ENCODE measurements at regions not wholly inside any gene's neighbourhood (a gene's known extent, or its start where the extent isn't known, plus 50 kb on each side); places are given as distances from the start of the nearest gene placed in this dataset.
"Not testable (repeated sequence)": the region's sequence is repeated elsewhere in the genome, so short reads cannot be mapped to it uniquely, and the experiment has no call there.

- not testable (repeated sequence) for H3K36me3 Mint-ChIP-seq, H3K4me3 Mint-ChIP-seq, H3K27ac Mint-ChIP-seq, H3K4me1 Mint-ChIP-seq, H3K9me3 Mint-ChIP-seq, H3K27me3 Mint-ChIP-seq
Observed at GRCh38 chr7:9075774-9076173, 642.4 kb downstream of the NXPH1 start.

DNA sequence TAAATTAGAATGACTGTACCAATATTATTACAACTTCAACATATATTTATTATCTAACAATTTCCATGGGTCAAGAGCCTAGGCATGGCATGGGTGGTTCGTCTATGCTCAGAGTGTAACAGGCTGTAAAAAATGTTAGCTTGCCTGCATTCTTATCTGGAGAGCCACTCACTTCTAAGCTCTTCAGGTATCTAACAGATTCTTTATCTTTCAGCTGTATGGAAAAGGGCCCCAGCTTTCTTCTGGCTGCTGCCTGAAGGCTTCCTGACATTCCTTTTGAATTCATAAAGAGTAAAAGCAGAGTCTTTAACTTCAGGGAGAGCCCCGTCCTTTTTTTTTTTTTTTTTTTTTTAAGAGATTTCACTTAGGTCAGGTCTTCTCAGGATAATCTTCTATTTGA, 648.8 kb downstream of the NXPH1 start:
- Mint-ChIP-seq H3K27me3 (no peaks in the 10 kb centered on the region), H3K27ac (no peak overlapping the region), H3K4me3 (no peak overlapping the region), H3K4me1 (no peaks in the 10 kb centered on the region), H3K36me3 (no peaks in the 10 kb centered on the region), H3K9me3 (peaks cover 0 to 12% (median 0%) of the 10 kb centered on the region in 3 donors)

- Mint-ChIP-seq H3K27ac (no peak overlapping the region), H3K4me1 (no peaks in the 10 kb centered on the region), H3K9me3 (peaks cover 0 to 12% (median 0%) of the 10 kb centered on the region in 3 donors), H3K4me3 (no peak overlapping the region), H3K36me3 (no peaks in the 10 kb centered on the region), H3K27me3 (no peaks in the 10 kb centered on the region)
Observed at GRCh38 chr7:9083837-9084236, 650.4 kb downstream of the NXPH1 start.

DNA sequence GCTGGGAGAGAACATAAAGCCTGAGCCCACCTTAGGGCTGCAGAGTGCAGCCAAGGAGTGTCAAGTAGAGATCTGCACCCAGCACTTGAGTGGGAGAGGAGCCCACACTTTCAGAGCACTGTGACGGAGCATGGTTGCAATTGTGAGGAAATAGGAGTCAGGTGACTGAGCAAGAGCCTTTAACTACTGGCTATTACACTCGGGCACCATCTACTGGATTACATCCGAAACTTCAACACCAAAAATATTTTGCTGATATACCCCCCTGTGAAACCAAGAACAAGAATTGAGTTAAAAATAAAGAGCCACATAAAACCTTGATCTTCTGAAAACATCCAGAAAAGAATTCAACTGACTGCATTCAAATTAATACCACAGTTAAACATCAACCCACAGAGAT, 657.9 kb downstream of the NXPH1 start:
- H3K36me3 Mint-ChIP-seq: no peaks in the 10 kb centered on the region
- no peak overlapping the region for H3K4me3 Mint-ChIP-seq
- no peak overlapping the region for H3K27ac Mint-ChIP-seq
- H3K27me3 Mint-ChIP-seq: no peaks in the 10 kb centered on the region
- no peaks in the 10 kb centered on the region for H3K4me1 Mint-ChIP-seq
- H3K9me3 Mint-ChIP-seq: peaks cover 0 to 12% (median 3%) of the 10 kb centered on the region in 3 donors

DNA sequence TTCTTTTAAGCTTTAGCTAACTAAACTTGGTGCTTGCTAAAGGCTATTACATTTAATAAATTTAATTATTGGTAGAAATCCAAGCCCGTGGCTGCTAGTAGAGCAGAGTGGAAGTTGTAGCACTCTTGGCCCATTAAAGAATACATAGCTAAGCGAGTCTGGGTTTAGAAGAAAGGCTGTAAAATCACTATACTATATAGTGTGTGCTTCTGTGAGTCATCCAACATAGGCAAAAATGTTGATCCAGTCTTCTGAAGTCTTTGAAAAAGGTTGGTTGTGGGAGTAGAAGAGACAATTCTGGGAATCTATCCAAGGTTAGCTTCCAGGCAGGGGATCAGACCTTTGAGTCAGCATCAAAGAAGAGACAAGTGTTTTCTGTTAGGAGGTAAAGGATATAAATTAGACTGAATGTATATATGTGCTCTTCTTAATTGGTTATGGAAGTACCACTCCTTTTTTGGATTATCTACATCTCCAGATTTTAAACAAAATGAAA, 664.2 kb downstream of the NXPH1 start:
- Mint-ChIP-seq H3K4me3 (no peak overlapping the region), H3K9me3 (peaks cover 7 to 18% (median 9%) of the 10 kb centered on the region in 3 donors), H3K36me3 (no peaks in the 10 kb centered on the region), H3K27me3 (no peaks in the 10 kb centered on the region), H3K4me1 (peaks cover 0 to 2% (median 0%) of the 10 kb centered on the region in 3 donors), H3K27ac (no peak overlapping the region)

DNA sequence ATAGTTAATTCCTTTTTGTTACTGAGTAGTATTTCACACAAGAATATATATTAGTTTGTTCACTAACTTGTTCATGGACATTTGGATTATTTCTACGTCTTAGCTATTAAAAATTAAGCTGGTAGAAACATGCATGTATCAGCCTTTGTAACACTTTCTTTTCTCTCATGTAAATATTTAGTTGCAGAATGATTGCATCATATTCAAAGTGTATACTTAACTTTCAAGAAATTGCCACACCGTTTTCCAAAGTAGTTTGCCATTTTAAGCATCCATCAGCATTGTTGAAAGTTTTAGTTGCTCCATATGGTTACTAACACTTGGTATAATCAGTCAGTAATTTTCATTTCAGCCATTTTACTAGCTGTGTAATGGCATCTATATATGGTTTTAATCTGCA, 666.9 kb downstream of the NXPH1 start:
- no peaks in the 10 kb centered on the region for H3K27me3 Mint-ChIP-seq

GRCh38 chr7:9102846-9103245, 669.4 kb downstream of the NXPH1 start:
- Mint-ChIP-seq H3K4me1 (peaks cover 0 to 2% (median 0%) of the 10 kb centered on the region in 3 donors), H3K9me3 (peaks cover 3 to 4% (median 3%) of the 10 kb centered on the region in 3 donors)

More for the DNA sequence above, 666.9 kb downstream of the NXPH1 start:
- H3K36me3 Mint-ChIP-seq: no peaks in the 10 kb centered on the region
- H3K4me3 Mint-ChIP-seq: no peak overlapping the region
- H3K27ac Mint-ChIP-seq: no peak overlapping the region
- H3K9me3 Mint-ChIP-seq: peaks cover 5 to 9% (median 7%) of the 10 kb centered on the region in 3 donors
- H3K4me1 Mint-ChIP-seq: peaks cover 0 to 2% (median 0%) of the 10 kb centered on the region in 3 donors

DNA sequence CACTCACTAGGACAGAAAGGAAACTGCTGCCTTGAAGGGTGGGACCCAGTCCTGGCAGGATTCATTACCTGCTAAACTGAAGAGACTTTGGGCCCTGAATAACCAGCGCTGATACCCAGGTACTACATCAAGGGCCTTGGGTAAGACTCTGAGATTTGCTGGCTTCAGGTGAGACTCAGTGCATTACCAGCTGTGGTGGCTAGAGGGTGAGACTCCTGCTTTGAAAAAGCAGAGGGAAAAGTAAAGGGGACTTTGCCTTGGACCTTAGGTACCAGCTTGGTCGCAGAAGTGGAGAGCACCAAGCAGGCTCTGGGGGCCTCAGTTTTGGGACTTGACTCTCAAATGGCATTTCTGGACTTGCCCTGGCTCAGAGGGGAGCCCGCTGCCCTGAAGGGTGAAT, 673.3 kb downstream of the NXPH1 start:
- H3K27me3 Mint-ChIP-seq: no peaks in the 10 kb centered on the region
- H3K36me3 Mint-ChIP-seq: no peaks in the 10 kb centered on the region
- no peak overlapping the region for H3K4me3 Mint-ChIP-seq
- no peak overlapping the region for H3K27ac Mint-ChIP-seq
- peaks cover 2 to 14% (median 10%) of the 10 kb centered on the region in 3 donors for H3K9me3 Mint-ChIP-seq
- H3K4me1 Mint-ChIP-seq: no peaks in the 10 kb centered on the region

More at GRCh38 chr7:9102846-9103245, 669.4 kb downstream of the NXPH1 start:
- no peaks in the 10 kb centered on the region for H3K27me3 Mint-ChIP-seq
- H3K27ac Mint-ChIP-seq: no peak overlapping the region
- H3K36me3 Mint-ChIP-seq: no peaks in the 10 kb centered on the region
- no peak overlapping the region for H3K4me3 Mint-ChIP-seq

- Mint-ChIP-seq H3K4me1 (no peaks in the 10 kb centered on the region), H3K36me3 (no peaks in the 10 kb centered on the region)
Observed at GRCh38 chr7:9120331-9120730, 686.9 kb downstream of the NXPH1 start.

DNA sequence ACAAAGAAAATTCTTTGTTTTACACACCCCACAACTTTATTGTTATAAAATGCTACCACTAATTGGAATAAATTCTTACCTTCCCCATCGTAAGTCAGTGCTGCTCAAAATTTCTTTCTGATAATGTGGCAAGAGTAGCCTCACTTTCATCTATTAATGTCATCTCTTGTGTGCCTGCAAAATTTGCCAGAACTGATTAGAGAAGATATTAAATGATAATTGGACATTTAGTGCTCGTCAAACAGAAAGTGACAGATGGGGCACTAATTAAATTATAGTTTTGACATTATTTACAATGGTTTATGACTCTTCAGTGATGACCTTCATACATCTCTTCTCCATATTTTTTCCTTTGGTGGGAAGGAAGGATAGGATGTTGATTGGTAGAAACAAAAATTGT, 690.9 kb downstream of the NXPH1 start:
- no peaks in the 10 kb centered on the region for H3K36me3 Mint-ChIP-seq
- H3K27ac Mint-ChIP-seq: no peak overlapping the region
- H3K4me1 Mint-ChIP-seq: no peaks in the 10 kb centered on the region
- peaks cover 0 to 12% (median 7%) of the 10 kb centered on the region in 3 donors for H3K9me3 Mint-ChIP-seq
- no peaks in the 10 kb centered on the region for H3K27me3 Mint-ChIP-seq
- H3K4me3 Mint-ChIP-seq: no peak overlapping the region

More at GRCh38 chr7:9120331-9120730, 686.9 kb downstream of the NXPH1 start:
- no peaks in the 10 kb centered on the region for H3K27me3 Mint-ChIP-seq
- H3K4me3 Mint-ChIP-seq: no peak overlapping the region
- H3K27ac Mint-ChIP-seq: no peak overlapping the region
- H3K9me3 Mint-ChIP-seq: peaks cover 1 to 8% (median 5%) of the 10 kb centered on the region in 3 donors

- H3K9me3 Mint-ChIP-seq: peaks cover 0 to 16% (median 7%) of the 10 kb centered on the region in 3 donors
- H3K27ac Mint-ChIP-seq: no peak overlapping the region
- H3K4me1 Mint-ChIP-seq: no peaks in the 10 kb centered on the region
- H3K36me3 Mint-ChIP-seq: no peaks in the 10 kb centered on the region
- H3K27me3 Mint-ChIP-seq: no peaks in the 10 kb centered on the region
- no peak overlapping the region for H3K4me3 Mint-ChIP-seq
Observed at GRCh38 chr7:9125246-9125645, 691.8 kb downstream of the NXPH1 start.

DNA sequence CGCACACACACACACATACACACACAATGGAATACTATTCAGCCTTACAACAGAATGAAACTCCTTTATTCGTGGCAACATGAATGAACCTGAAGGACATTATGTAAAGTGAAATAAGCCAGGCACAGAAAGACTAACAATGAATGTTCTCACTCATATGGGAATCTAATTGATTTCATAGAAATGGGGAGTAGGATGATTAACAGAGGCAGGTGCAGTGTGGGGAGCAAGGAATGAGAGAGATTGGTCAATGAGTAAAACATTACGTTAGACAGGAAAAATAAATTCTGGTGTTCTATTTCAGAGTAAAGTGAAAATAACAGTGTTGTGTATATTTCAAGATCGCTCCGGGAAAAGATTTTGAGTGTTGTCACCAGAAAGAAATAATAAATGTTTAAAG, 694.5 kb downstream of the NXPH1 start:
- no peak overlapping the region for H3K27ac Mint-ChIP-seq

GRCh38 chr7:9148687-9149086, 715.3 kb downstream of the NXPH1 start:
- H3K27ac Mint-ChIP-seq: no peak overlapping the region
- no peak overlapping the region for H3K4me3 Mint-ChIP-seq
- H3K27me3 Mint-ChIP-seq: no peaks in the 10 kb centered on the region
- no peaks in the 10 kb centered on the region for H3K36me3 Mint-ChIP-seq
- peaks cover 0 to 2% (median 0%) of the 10 kb centered on the region in 3 donors for H3K9me3 Mint-ChIP-seq
- no peaks in the 10 kb centered on the region for H3K4me1 Mint-ChIP-seq

More for the DNA sequence above, 694.5 kb downstream of the NXPH1 start:
- Mint-ChIP-seq H3K4me1 (no peaks in the 10 kb centered on the region), H3K9me3 (peaks cover 0 to 30% (median 11%) of the 10 kb centered on the region in 3 donors), H3K4me3 (no peak overlapping the region), H3K27me3 (no peaks in the 10 kb centered on the region), H3K36me3 (no peaks in the 10 kb centered on the region)

GRCh38 chr7:9149499-9150082, 716.2 kb downstream of the NXPH1 start:
- H3K27me3 Mint-ChIP-seq: no peaks in the 10 kb centered on the region
- H3K27ac Mint-ChIP-seq: no peak overlapping the region
- H3K4me1 Mint-ChIP-seq: no peaks in the 10 kb centered on the region
- H3K9me3 Mint-ChIP-seq: peaks cover 0 to 4% (median 2%) of the 10 kb centered on the region in 3 donors
- H3K4me3 Mint-ChIP-seq: no peak overlapping the region
- no peaks in the 10 kb centered on the region for H3K36me3 Mint-ChIP-seq

DNA sequence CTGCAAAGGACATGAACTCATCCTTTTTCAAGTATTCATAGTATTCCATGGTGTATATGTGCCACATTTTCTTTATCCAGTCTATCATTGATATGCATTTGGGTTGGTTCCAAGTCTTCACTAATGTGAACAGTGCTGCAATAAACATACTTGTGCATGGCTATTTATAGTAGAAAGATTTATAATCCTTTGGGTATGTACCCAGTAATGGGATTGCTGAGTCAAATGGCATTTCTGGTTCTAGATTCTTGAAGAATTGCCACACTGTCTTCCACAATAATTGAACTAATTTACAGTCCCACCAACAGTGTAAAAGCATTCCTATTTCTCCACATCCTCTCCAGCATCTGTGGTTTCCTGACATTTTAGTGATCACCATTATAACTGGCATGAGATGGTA, 730.3 kb downstream of the NXPH1 start:
- not testable (repeated sequence) for H3K27me3 Mint-ChIP-seq, H3K4me1 Mint-ChIP-seq, H3K36me3 Mint-ChIP-seq, H3K4me3 Mint-ChIP-seq
- peak overlapping the region in 1 of 3 donors; percentile 91 for H3K27ac Mint-ChIP-seq
- peaks cover 2 to 13% (median 5%) of the 10 kb centered on the region in 3 donors for H3K9me3 Mint-ChIP-seq

GRCh38 chr7:9175871-9176270, 742.5 kb downstream of the NXPH1 start:
- H3K9me3 Mint-ChIP-seq: peaks cover 2 to 7% (median 3%) of the 10 kb centered on the region in 3 donors
- no peaks in the 10 kb centered on the region for H3K4me1 Mint-ChIP-seq
- H3K36me3 Mint-ChIP-seq: no peaks in the 10 kb centered on the region
- H3K27me3 Mint-ChIP-seq: no peaks in the 10 kb centered on the region
- no peak overlapping the region for H3K27ac Mint-ChIP-seq
- no peak overlapping the region for H3K4me3 Mint-ChIP-seq

All from IgD-negative memory B cell (primary cell).